Adipocyte (in vitro differentiated cells): ENCODE measurements at regions not wholly inside any gene's neighbourhood (a gene's known extent, or its start where the extent isn't known, plus 50 kb on each side); places are given as distances from the start of the nearest gene placed in this dataset.

Experiments
- DNase-seq: peaks from one replicate; pipeline ENCODE4 v3.0.0-alpha.2; 2015; ENCODE audit warnings: low read depth
- H3K27me3 ChIP-seq: replicated peaks from 2 replicates; pipeline ENCODE4 v1.7.0; 2013; ENCODE audit warnings: mild to moderate bottlenecking, low read length, moderate library complexity; ENCODE audit not compliant: control insufficient read depth, insufficient read depth
- H3K36me3 ChIP-seq: 2 replicates; pipeline ENCODE4 v1.7.0; 2013; ENCODE audit warnings: low read length, mild to moderate bottlenecking, moderate library complexity; ENCODE audit not compliant: control insufficient read depth, insufficient read depth, severe bottlenecking
- H3K4me1 ChIP-seq: 2 replicates; pipeline ENCODE4 v1.7.0; 2013; ENCODE audit warnings: mild to moderate bottlenecking, low read length, moderate library complexity; ENCODE audit not compliant: control insufficient read depth, insufficient read depth
- H3K4me3 ChIP-seq: 2 replicates; pipeline ENCODE4 v1.7.0; 2013; ENCODE audit warnings: mild to moderate bottlenecking, low read length, moderate library complexity
- H3K9ac ChIP-seq: 2 replicates; pipeline ENCODE4 v1.7.0; 2013; ENCODE audit warnings: mild to moderate bottlenecking, low read length, moderate library complexity
- H3K9me3 ChIP-seq: 2 replicates; pipeline ENCODE4 v1.7.0; 2013; ENCODE audit warnings: mild to moderate bottlenecking, low read length, moderate library complexity; ENCODE audit not compliant: control insufficient read depth

DNA sequence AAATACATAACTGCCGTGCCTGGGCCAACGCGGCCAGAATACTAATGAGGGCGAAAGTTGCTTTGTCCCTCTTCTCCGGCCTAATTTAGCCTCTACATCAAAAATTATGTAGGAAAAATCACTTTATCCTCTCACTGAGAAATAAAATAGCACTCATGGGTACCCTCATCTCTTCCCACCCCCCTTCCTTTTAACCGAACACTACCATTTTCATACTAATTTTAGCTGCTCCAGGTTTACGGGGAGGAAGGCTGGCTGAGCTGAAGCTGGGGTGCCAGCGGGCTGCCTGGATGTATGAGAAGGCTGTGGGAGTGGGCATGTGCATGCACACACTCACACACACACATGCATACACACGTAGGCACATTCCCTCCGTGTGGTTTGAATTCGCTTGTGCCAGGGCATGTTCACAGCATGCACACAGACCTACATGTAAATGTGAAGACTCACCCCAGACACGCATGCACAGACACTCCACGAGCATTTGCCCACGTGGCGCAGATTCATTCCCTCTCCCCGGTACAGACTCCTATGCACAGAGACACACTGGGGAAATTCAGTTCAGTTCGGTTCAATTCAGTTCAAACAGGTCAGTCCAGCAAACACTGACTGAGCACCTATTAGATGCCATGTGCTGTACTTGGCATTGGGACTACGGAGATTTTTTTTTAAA lies 145.1 kb downstream of the MRM1 start:
- H3K27me3 ChIP-seq: peaks cover 12% of the 10 kb centered on the region
- no peak for DNase-seq
- H3K4me3 ChIP-seq: no peak overlapping the region
- H3K9ac ChIP-seq: no peak overlapping the region
- H3K4me1 ChIP-seq: no peaks in the 10 kb centered on the region
- no peaks in the 10 kb centered on the region for H3K36me3 ChIP-seq
- H3K9me3 ChIP-seq: peaks cover 10% of the 10 kb centered on the region

DNA sequence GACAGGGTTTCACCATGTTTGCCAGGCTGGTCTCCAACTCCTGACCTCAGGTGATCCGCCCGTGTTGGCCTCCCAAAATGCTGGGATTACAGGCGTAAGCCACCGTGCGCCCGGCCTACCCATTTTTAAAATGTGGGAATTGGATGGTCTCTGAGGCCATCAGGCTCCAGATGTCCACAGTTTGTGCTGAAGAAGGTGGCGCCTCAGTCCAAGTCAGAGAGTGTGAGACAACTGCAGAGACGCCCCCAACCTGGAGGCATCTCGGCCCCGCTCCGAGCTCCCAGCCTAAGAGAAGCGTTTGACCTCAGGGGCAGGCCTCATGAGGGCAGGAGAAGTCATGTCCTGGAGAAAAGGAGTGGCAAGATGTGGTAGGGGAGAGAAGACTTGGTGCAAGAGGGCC lies 146.5 kb downstream of the MRM1 start:
- no peak overlapping the region for H3K9ac ChIP-seq
- DNase-seq: no peak
- no peaks in the 10 kb centered on the region for H3K36me3 ChIP-seq
- H3K4me3 ChIP-seq: no peak overlapping the region
- H3K27me3 ChIP-seq: peaks cover 24% of the 10 kb centered on the region
- H3K4me1 ChIP-seq: no peaks in the 10 kb centered on the region
- peaks cover 10% of the 10 kb centered on the region for H3K9me3 ChIP-seq

DNA sequence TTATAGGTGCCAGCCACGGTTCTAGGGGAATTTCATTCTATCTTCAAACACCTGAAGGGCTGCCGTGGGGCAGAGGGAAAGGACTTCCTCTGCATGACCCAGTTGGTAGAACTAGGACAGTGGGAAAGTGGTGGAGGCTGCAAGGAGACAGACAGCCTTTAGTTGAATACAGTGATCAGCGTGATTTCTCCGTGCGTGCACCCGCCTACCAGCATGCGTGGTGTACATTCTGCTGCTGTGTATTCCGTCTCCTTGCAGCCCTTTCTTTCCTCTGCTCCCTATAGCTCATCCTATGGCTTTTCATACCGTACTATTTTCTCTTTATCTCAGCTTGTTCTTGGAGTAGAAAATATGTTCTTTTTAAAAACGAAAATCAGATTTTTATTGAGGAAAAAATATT lies 146.9 kb downstream of the MRM1 start:
- H3K9ac ChIP-seq: no peak overlapping the region
- peaks cover 24% of the 10 kb centered on the region for H3K27me3 ChIP-seq

DNA sequence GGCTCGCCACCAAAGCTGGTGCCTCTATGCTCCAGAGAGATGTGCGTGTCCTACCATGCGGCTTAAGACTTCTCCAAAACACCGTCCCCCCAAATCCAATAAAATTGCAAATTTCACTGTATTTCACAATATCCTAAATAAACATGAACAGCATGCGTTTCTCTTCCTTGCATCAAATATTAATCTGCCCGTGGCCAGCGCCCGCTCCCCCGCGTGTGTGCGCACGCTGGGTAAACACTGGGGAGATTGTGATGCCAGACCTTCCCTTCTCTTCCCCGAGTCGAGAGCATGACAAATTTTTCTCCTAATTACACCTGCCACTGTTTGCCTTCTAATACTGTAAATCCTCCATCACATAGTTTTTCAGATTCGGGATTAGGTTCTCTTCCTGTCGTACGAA lies 148.1 kb downstream of the MRM1 start:
- H3K9me3 ChIP-seq: peaks cover 4% of the 10 kb centered on the region
- H3K36me3 ChIP-seq: no peaks in the 10 kb centered on the region
- H3K27me3 ChIP-seq: peaks cover 34% of the 10 kb centered on the region
- H3K4me3 ChIP-seq: no peak overlapping the region
- no peaks in the 10 kb centered on the region for H3K4me1 ChIP-seq
- no peak overlapping the region for H3K9ac ChIP-seq
- DNase-seq: no peak

More for the DNA sequence above, 146.9 kb downstream of the MRM1 start:
- H3K4me3 ChIP-seq: no peak overlapping the region
- H3K4me1 ChIP-seq: no peaks in the 10 kb centered on the region
- H3K9me3 ChIP-seq: peaks cover 10% of the 10 kb centered on the region
- no peak for DNase-seq
- H3K36me3 ChIP-seq: no peaks in the 10 kb centered on the region

DNA sequence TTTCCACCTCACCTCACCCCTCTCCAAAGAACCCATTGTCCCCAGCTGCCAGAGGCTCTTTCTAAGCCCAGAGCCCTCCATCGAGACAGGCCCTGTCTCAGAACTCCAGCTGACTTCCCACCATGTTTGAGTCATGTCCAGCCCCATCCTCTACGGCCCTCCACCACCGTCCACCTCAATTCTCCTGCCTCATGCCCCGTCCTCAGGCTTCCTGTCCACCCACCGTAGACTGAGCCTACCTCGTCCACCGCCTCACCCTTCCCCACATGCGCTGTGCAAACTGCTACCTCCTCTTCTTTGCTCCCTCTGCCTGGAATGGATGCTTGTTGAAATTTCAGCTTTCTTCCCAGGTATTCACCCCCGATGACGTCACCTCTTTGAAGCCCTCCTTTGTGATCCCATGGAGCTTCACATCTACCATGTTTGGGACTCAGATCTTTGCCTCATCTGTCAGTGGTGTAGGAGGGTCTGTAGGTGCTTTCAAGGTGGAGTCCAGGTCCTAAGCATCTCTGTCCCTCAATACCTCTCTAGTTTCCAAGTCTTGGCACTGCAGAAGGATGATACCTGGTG lies 149.0 kb downstream of the MRM1 start:
- H3K27me3 ChIP-seq: peaks cover 36% of the 10 kb centered on the region

DNA sequence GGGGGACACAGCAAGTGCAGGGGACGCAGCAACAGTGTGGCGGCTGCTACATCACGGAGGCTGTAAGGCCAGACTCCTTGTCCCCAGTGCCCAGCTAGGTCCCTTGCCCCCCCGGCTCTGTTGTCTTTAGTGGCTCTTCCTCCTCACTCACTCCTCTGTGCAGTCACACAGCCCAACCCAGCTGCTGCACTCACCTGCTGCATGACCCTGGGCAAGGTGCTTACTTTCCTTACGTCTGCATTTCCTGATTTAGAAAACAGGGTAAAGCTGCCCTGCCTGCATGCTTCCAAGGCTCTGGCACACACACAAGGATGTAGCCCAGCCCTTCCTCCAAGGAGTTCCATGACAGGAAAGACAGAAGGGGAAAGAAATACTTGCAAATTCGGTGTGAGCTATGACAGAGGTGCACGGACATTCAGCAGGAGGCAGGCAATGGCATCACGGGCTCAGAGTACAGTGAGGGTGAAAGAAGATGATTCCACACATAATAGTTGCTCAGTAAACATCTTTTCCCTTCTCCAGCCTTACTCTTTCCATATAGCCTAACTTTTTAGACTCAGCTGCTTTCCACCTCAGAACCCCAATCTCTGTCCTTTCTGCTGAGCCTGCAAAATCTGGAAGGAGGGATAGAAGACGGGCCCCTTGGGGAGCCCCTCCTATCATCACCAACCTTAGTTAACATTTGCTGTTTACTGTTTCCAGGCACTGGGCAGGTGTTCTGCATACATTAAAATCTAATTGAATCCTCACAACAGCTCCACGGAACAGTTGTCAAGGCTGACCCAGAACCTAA lies 150.9 kb downstream of the MRM1 start:
- Histone ChIP-seq H3K9ac (no peak overlapping the region), H3K27me3 (peaks cover 41% of the 10 kb centered on the region), H3K4me1 (no peaks in the 10 kb centered on the region), H3K4me3 (no peak overlapping the region), H3K9me3 (no peaks in the 10 kb centered on the region), H3K36me3 (no peaks in the 10 kb centered on the region)
- no peak for DNase-seq

More for the DNA sequence above, 149.0 kb downstream of the MRM1 start:
- Histone ChIP-seq H3K9me3 (no peaks in the 10 kb centered on the region), H3K9ac (no peak overlapping the region), H3K4me1 (no peaks in the 10 kb centered on the region), H3K4me3 (no peak overlapping the region), H3K36me3 (no peaks in the 10 kb centered on the region)
- DNase-seq: no peak

DNA sequence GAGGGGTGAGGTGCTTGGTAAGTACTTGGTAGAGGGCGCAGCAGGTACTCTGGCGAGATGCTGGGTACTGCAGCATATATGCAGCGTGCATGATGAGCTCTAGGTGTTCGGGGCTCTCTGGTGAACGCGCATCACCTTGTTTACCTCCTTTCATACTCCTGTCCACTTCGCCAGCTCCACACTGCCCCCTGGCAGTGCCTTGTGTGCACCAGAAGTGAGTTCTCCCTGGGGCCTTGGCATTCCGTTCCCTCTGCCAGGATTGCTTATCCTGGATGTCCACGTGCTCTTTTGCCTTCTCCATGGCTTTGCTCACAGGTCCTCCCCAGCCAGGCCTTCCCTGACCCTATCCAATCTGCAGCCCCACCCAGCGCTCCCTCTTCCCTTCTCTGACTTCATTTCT lies 154.2 kb downstream of the MRM1 start:
- Histone ChIP-seq H3K4me3 (no peak overlapping the region), H3K4me1 (no peaks in the 10 kb centered on the region), H3K9me3 (peaks cover 5% of the 10 kb centered on the region), H3K27me3 (peaks cover 41% of the 10 kb centered on the region), H3K36me3 (no peaks in the 10 kb centered on the region), H3K9ac (no peak overlapping the region)
- no peak for DNase-seq

DNA sequence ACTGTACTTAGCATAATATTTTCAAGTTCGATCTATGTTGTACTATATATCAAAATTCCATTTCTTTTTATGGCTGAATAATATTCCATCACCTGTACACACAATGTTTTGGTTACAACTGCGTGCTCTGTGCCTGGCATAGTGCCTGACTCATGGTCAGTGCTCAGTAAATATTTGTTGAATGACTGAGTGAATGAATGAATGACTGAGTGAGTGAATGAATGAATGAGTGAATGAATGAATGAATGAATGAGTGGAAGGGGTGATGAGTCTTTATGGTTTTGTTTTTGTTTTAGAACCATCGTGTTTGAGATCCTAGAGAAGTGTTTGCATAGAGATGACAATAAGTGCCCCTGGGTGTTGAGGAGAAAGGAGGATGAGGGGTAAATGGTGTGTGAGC lies 155.3 kb downstream of the MRM1 start:
- Histone ChIP-seq H3K9ac (no peak overlapping the region), H3K27me3 (peaks cover 31% of the 10 kb centered on the region)
- no peak for DNase-seq

DNA sequence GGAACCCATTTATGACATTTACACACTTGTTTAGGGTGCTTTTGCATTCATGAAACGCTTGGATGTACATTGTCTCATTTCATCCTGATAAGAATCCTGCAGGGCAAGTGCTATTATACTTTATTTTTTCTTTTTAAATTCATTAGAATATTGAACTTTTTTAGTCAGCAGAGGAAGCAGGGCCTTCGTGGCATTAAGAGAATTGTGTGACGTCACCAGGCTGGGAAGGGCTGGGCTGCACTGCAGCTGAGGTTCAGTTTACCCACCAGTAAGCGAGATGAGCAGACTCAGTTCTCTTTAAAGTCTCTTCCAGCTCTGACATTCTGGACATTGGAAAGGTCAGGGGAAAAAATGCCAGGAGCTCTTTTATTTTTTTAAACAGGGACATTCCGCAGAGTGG lies 159.0 kb downstream of the MRM1 start:
- no peak for DNase-seq
- Histone ChIP-seq H3K4me3 (no peak overlapping the region), H3K4me1 (no peaks in the 10 kb centered on the region)

More for the DNA sequence above, 155.3 kb downstream of the MRM1 start:
- H3K4me1 ChIP-seq: no peaks in the 10 kb centered on the region
- peaks cover 5% of the 10 kb centered on the region for H3K9me3 ChIP-seq
- no peaks in the 10 kb centered on the region for H3K36me3 ChIP-seq
- no peak overlapping the region for H3K4me3 ChIP-seq

DNA sequence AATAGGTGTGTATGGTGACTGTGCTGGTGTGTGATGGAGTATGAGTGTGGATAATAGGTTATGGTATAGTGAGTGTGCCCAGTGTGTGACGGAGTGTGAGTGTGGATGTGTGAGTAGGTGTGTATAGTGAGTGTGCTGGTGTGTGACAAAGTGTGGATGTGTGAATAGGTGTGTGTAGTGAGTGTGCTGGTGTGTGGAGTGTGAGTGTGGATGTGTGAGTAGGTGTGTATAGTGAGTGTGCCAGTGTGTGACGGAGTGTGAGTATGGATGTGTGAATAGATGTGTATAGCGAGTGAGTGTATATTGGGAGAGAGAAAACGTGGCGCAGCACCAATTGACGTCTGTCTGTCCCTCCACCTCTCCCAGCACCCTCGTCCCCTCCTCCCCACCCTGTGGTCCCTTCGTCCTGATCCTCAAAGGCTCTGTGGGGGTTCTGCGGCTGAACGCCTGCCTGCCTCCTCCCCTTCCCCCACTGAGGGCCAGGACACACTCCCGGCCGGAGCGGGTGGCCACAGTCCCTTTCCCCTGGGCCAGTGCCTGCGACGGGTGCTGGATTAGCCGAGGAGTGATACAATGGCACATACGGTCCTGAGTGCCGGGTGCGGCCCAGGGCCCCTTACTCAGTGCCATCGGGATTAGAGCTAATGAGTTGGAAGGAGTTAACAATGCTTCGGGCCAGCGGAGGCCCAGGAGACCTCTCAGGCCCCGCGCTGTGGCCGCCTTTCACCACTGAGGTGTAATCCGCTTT lies 160.0 kb downstream of the MRM1 start:
- H3K27me3 ChIP-seq: peaks cover 26% of the 10 kb centered on the region
- H3K4me1 ChIP-seq: no peaks in the 10 kb centered on the region
- peaks cover 5% of the 10 kb centered on the region for H3K9me3 ChIP-seq
- H3K4me3 ChIP-seq: no peak overlapping the region
- H3K36me3 ChIP-seq: no peaks in the 10 kb centered on the region
- no peak for DNase-seq
- no peak overlapping the region for H3K9ac ChIP-seq

More for the DNA sequence above, 159.0 kb downstream of the MRM1 start:
- no peak overlapping the region for H3K9ac ChIP-seq
- peaks cover 18% of the 10 kb centered on the region for H3K27me3 ChIP-seq
- no peaks in the 10 kb centered on the region for H3K36me3 ChIP-seq
- peaks cover 5% of the 10 kb centered on the region for H3K9me3 ChIP-seq
